Trophoblast cell (in vitro differentiated cells and primary cell): ENCODE measurements at regions not wholly inside any gene's neighbourhood (a gene's known extent, or its start where the extent isn't known, plus 50 kb on each side); places are given as distances from the start of the nearest gene placed in this dataset.
"Not testable (repeated sequence)": the region's sequence is repeated elsewhere in the genome, so short reads cannot be mapped to it uniquely, and the experiment has no call there.

Experiments used
- DNase-seq, 2 donors: peaks; one replicate each; pipeline ENCODE4 v3.0.0-alpha.2; 2016
- H2AFZ ChIP-seq: 2 replicates; pipeline ENCODE4 v1.6.1; 2013; ENCODE audit warnings: low read length, moderate library complexity, mild to moderate bottlenecking; ENCODE audit not compliant: insufficient read depth, poor library complexity
- H2AK5ac ChIP-seq: 2 replicates; pipeline ENCODE4 v1.6.1; 2013; ENCODE audit warnings: mild to moderate bottlenecking, low read length
- H2BK120ac ChIP-seq: 2 replicates; pipeline ENCODE4 v1.6.1; 2013; ENCODE audit warnings: low read length, mild to moderate bottlenecking, moderate library complexity; ENCODE audit not compliant: insufficient read depth, poor library complexity
- H2BK12ac ChIP-seq: 2 replicates; pipeline ENCODE4 v1.6.1; 2013; ENCODE audit warnings: mild to moderate bottlenecking, low read length, moderate library complexity
- H2BK5ac ChIP-seq: 2 replicates; pipeline ENCODE4 v1.6.1; 2013; ENCODE audit warnings: low read length, low read depth, moderate library complexity, mild to moderate bottlenecking; ENCODE audit not compliant: poor library complexity
- H3K14ac ChIP-seq: 2 replicates; pipeline ENCODE4 v1.6.1; 2013; ENCODE audit warnings: mild to moderate bottlenecking, low read length
- H3K18ac ChIP-seq: 2 replicates; pipeline ENCODE4 v1.6.1; 2013; ENCODE audit warnings: mild to moderate bottlenecking, low read length
- H3K23ac ChIP-seq: 2 replicates; pipeline ENCODE4 v1.6.1; 2013; ENCODE audit warnings: low read length
- H3K27ac ChIP-seq: 2 replicates; pipeline ENCODE4 v1.5.1; 2013; ENCODE audit warnings: low read depth, mild to moderate bottlenecking, inconsistent platforms, low read length, moderate library complexity
- H3K27me3 ChIP-seq: 2 replicates; pipeline ENCODE4 v1.6.1; 2013; ENCODE audit warnings: inconsistent platforms, mild to moderate bottlenecking, low read length, moderate library complexity; ENCODE audit not compliant: insufficient read depth
- H3K36me3 ChIP-seq, 2 experiments: 1 replicate in 1 of 2; 2 replicates in 1 of 2; pipeline ENCODE4 v1.6.1; 2013; ENCODE audit warnings: low read length in 2 of 2, mild to moderate bottlenecking in 2 of 2, moderate library complexity in 1 of 2; ENCODE audit not compliant: insufficient read depth in 2 of 2, control insufficient read depth in 1 of 2
- H3K4ac ChIP-seq: 2 replicates; pipeline ENCODE4 v1.6.1; 2013; ENCODE audit warnings: low read depth, mild to moderate bottlenecking, low read length, moderate library complexity
- H3K4me1 ChIP-seq, 2 experiments: 1 replicate in 1 of 2; 2 replicates in 1 of 2; pipeline ENCODE4 v1.6.1; 2013; ENCODE audit warnings: low read length in 2 of 2, mild to moderate bottlenecking in 2 of 2, moderate library complexity in 1 of 2; ENCODE audit not compliant: insufficient read depth in 2 of 2, control insufficient read depth in 1 of 2
- H3K4me2 ChIP-seq: 2 replicates; pipeline ENCODE4 v1.6.1; 2013; ENCODE audit warnings: inconsistent platforms, mild to moderate bottlenecking, low read length, moderate library complexity
- H3K4me3 ChIP-seq: 2 replicates; pipeline ENCODE4 v1.5.1; 2013; ENCODE audit warnings: mild to moderate bottlenecking, low read depth, low read length, inconsistent platforms
- H3K79me1 ChIP-seq: one replicate; pipeline ENCODE4 v1.6.1; 2013; ENCODE audit warnings: low read length
- H3K79me2 ChIP-seq: 2 replicates; pipeline ENCODE4 v1.6.1; 2013; ENCODE audit warnings: low read length, mild to moderate bottlenecking; ENCODE audit not compliant: control insufficient read depth, insufficient read depth, poor library complexity
- H3K9ac ChIP-seq: 2 replicates; pipeline ENCODE4 v1.6.1; 2013; ENCODE audit warnings: mild to moderate bottlenecking, low read length
- H3K9me3 ChIP-seq: 2 replicates; pipeline ENCODE4 v1.6.1; 2013; ENCODE audit warnings: low read depth, mild to moderate bottlenecking, control low read depth, inconsistent platforms, low read length; ENCODE audit not compliant: insufficient read depth
- H4K12ac ChIP-seq: 2 replicates; pipeline ENCODE4 v1.6.1; 2013; ENCODE audit warnings: low read depth, mild to moderate bottlenecking, low read length, moderate library complexity
- H4K8ac ChIP-seq: 2 replicates; pipeline ENCODE4 v1.6.1; 2013; ENCODE audit warnings: low read depth, mild to moderate bottlenecking, low read length, moderate library complexity
- H4K91ac ChIP-seq: one replicate; pipeline ENCODE4 v1.6.1; 2013; ENCODE audit warnings: low read depth, mild to moderate bottlenecking, low read length, moderate library complexity
- WGBS: extraction: QIAGEN DNeasy Blood & Tissue Kit; methylation state at CpG from one replicate; pipeline ENCODE4 v1.1.7; 2013; ENCODE audit warnings: missing lambda C conversion rate; ENCODE audit not compliant: insufficient read length, insufficient coverage; ENCODE audit errors: extremely low coverage; 5-methylcytosine and 5-hydroxymethylcytosine counted together

- H2BK12ac ChIP-seq, H3K23ac ChIP-seq, H3K4me1 ChIP-seq, H2BK120ac ChIP-seq, H3K14ac ChIP-seq, H3K27me3 ChIP-seq, H3K79me1 ChIP-seq, H4K8ac ChIP-seq, H3K9ac ChIP-seq, H3K79me2 ChIP-seq, H4K91ac ChIP-seq, H3K4ac ChIP-seq, H3K4me2 ChIP-seq, H2AFZ ChIP-seq, H3K9me3 ChIP-seq, H4K12ac ChIP-seq, H3K36me3 ChIP-seq, H3K4me3 ChIP-seq, H2BK5ac ChIP-seq, H3K18ac ChIP-seq, H2AK5ac ChIP-seq, H3K27ac ChIP-seq: not testable (repeated sequence)
- peak; percentile 21 to 69 for DNase-seq
- no CpG with 5 or more reads among the region's 2 CpGs for WGBS
These were observed 297.3 kb upstream of the PLGLB1 start for GRCh38 chr2:87318814-87319491.

- not testable (repeated sequence) for H4K8ac ChIP-seq, H3K4me2 ChIP-seq, H3K4ac ChIP-seq, H3K27ac ChIP-seq, H3K4me1 ChIP-seq, H2AFZ ChIP-seq, H3K18ac ChIP-seq, H3K36me3 ChIP-seq, H2BK12ac ChIP-seq, H2BK120ac ChIP-seq, H4K12ac ChIP-seq, H3K27me3 ChIP-seq, H3K79me2 ChIP-seq, H4K91ac ChIP-seq, H3K9ac ChIP-seq, H3K9me3 ChIP-seq, H2AK5ac ChIP-seq, DNase-seq, H3K4me3 ChIP-seq, H3K23ac ChIP-seq, H3K79me1 ChIP-seq, H3K14ac ChIP-seq, H2BK5ac ChIP-seq
- no CpG with 5 or more reads among the region's 2 CpGs for WGBS
These were observed 298.1 kb upstream of the PLGLB1 start for GRCh38 chr2:87319705-87320104.

- H2BK5ac ChIP-seq, H3K23ac ChIP-seq, H2AFZ ChIP-seq, H4K12ac ChIP-seq, H3K14ac ChIP-seq, H3K36me3 ChIP-seq, H3K4ac ChIP-seq, H4K8ac ChIP-seq, H3K18ac ChIP-seq, H4K91ac ChIP-seq, H3K79me2 ChIP-seq, DNase-seq, H2BK120ac ChIP-seq, H3K79me1 ChIP-seq, H3K4me2 ChIP-seq, H3K4me1 ChIP-seq, H3K27me3 ChIP-seq, H2AK5ac ChIP-seq, H3K9ac ChIP-seq, H3K4me3 ChIP-seq, H2BK12ac ChIP-seq, H3K9me3 ChIP-seq, H3K27ac ChIP-seq: not testable (repeated sequence)
- WGBS: no CpG with 5 or more reads among the region's 9 CpGs
These were observed 299.6 kb upstream of the PLGLB1 start for GRCh38 chr2:87321201-87321600.

GRCh38 chr2:87324335-87325041 lies 302.8 kb upstream of the PLGLB1 start:
- not testable (repeated sequence) for H4K8ac ChIP-seq, H3K27me3 ChIP-seq, H3K4me3 ChIP-seq, H3K23ac ChIP-seq, H2BK12ac ChIP-seq, H3K36me3 ChIP-seq, DNase-seq, H3K4ac ChIP-seq, H4K12ac ChIP-seq, H3K14ac ChIP-seq, H3K4me1 ChIP-seq, H2AFZ ChIP-seq, H3K18ac ChIP-seq, H2BK120ac ChIP-seq, H4K91ac ChIP-seq, H3K79me2 ChIP-seq, H3K9me3 ChIP-seq, H3K9ac ChIP-seq, H2BK5ac ChIP-seq, H3K79me1 ChIP-seq, H3K4me2 ChIP-seq, H3K27ac ChIP-seq, H2AK5ac ChIP-seq
- WGBS: no CpG with 5 or more reads among the region's 6 CpGs
